ENCODE measurements at regions not wholly inside any gene's neighbourhood (a gene's known extent, or its start where the extent isn't known, plus 50 kb on each side); places are given as distances from the start of the nearest gene placed in this dataset.

DNA sequence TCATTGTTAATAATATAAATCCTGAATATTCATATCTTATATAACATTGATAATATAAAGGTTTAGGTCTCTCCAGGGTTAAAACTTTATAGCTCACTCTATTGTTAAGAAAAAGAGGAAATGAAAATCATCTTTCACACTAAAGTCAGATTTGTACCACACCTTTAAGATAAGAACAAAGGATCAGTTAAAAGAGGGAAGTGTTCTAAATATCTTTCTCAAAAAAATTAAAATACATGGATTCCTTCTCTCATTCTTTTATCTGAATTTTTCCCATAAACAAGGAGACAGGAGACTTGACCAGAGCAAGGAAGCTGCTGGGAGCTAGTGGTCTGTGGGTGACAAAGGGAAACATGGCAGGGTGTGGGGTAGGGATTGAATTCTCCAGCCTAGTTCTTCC, 323.0 kb upstream of the CPXCR1 start:
- H3K27ac ChIP-seq (ENCODE audit: low read length) = no peak overlapping the region
- H3K36me3 ChIP-seq (ENCODE audit: control insufficient read depth, low read depth, low read length) = no peaks in the 10 kb centered on the region
- no peak overlapping the region for H3K9ac ChIP-seq (ENCODE audit: low read length)
- H3K4me1 ChIP-seq (ENCODE audit: control insufficient read depth, low read depth, low read length) = no peaks in the 10 kb centered on the region
- no peaks in the 10 kb centered on the region for H3K27me3 ChIP-seq (ENCODE audit: control insufficient read depth, insufficient read depth, low read length)
- no peaks in the 10 kb centered on the region for H3K9me3 ChIP-seq (ENCODE audit: control insufficient read depth, low read depth, low read length)
- no peak overlapping the region for H3K4me3 ChIP-seq (ENCODE audit: low read length)

DNA sequence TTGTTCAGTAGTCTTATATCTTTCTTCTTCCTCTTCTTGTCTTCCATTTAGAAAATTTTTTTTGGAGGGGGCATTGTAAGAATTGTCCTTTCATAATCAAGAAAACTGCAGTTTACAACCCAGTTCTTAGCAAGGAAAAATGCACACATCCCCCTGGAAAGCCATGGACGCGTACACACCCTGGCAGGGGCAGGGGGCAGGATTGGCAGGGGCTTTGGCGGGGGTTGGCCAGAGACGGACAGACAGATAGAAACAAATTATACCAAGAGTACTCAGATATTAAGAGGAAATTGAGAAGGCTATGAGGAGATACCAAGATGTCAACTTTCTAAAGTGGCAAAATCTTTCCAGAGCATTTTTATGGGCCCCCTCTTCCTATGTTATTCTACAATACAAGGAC, 322.5 kb upstream of the CPXCR1 start:
- Histone ChIP-seq H3K36me3 (ENCODE audit: control insufficient read depth, low read depth, low read length) (no peaks in the 10 kb centered on the region), H3K27ac (ENCODE audit: low read length) (no peak overlapping the region), H3K9me3 (ENCODE audit: control insufficient read depth, low read depth, low read length) (no peaks in the 10 kb centered on the region), H3K4me1 (ENCODE audit: control insufficient read depth, low read depth, low read length) (no peaks in the 10 kb centered on the region), H3K27me3 (ENCODE audit: control insufficient read depth, insufficient read depth, low read length) (no peaks in the 10 kb centered on the region), H3K9ac (ENCODE audit: low read length) (no peak overlapping the region), H3K4me3 (ENCODE audit: low read length) (no peak overlapping the region)

GRCh38 chrX:88425739-88426138, 321.3 kb upstream of the CPXCR1 start:
- no peak overlapping the region for H3K27ac ChIP-seq (ENCODE audit: low read length)

GRCh38 chrX:88437563-88437962, 309.5 kb upstream of the CPXCR1 start:
- no peaks in the 10 kb centered on the region for H3K9me3 ChIP-seq (ENCODE audit: control insufficient read depth, low read depth, low read length)
- H3K27ac ChIP-seq (ENCODE audit: low read length) = no peak overlapping the region
- no peak overlapping the region for H3K4me3 ChIP-seq (ENCODE audit: low read length)
- H3K36me3 ChIP-seq (ENCODE audit: control insufficient read depth, low read depth, low read length) = no peaks in the 10 kb centered on the region
- H3K4me1 ChIP-seq (ENCODE audit: control insufficient read depth, low read depth, low read length) = no peaks in the 10 kb centered on the region
- no peaks in the 10 kb centered on the region for H3K27me3 ChIP-seq (ENCODE audit: control insufficient read depth, insufficient read depth, low read length)
- H3K9ac ChIP-seq (ENCODE audit: low read length) = no peak overlapping the region

More at GRCh38 chrX:88425739-88426138, 321.3 kb upstream of the CPXCR1 start:
- no peak overlapping the region for H3K9ac ChIP-seq (ENCODE audit: low read length)
- no peaks in the 10 kb centered on the region for H3K9me3 ChIP-seq (ENCODE audit: control insufficient read depth, low read depth, low read length)
- H3K4me1 ChIP-seq (ENCODE audit: control insufficient read depth, low read depth, low read length) = no peaks in the 10 kb centered on the region
- H3K4me3 ChIP-seq (ENCODE audit: low read length) = no peak overlapping the region
- no peaks in the 10 kb centered on the region for H3K27me3 ChIP-seq (ENCODE audit: control insufficient read depth, insufficient read depth, low read length)
- no peaks in the 10 kb centered on the region for H3K36me3 ChIP-seq (ENCODE audit: control insufficient read depth, low read depth, low read length)

DNA sequence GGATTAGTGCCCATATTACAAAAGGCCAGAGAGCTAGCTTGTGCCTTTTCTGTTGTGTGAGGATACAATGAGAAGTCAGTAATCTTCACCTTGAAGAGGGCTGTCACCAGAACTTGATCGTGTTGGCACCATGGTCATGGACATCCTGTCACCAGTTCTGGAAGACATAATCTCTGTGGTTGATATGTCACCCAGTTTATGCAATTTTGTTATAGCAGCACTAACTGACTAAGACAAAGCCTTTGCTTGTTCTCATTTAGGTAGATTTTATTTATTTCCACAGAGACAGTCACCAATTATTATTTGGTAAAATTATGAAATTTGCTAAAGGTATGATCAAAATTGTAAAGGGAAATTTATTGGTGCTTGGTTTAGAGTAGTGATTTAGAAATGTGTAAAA, 308.8 kb upstream of the CPXCR1 start:
- H3K4me3 ChIP-seq (ENCODE audit: low read length) = no peak overlapping the region
- no peaks in the 10 kb centered on the region for H3K36me3 ChIP-seq (ENCODE audit: control insufficient read depth, low read depth, low read length)
- H3K9me3 ChIP-seq (ENCODE audit: control insufficient read depth, low read depth, low read length) = no peaks in the 10 kb centered on the region
- H3K4me1 ChIP-seq (ENCODE audit: control insufficient read depth, low read depth, low read length) = no peaks in the 10 kb centered on the region
- no peak overlapping the region for H3K9ac ChIP-seq (ENCODE audit: low read length)
- no peaks in the 10 kb centered on the region for H3K27me3 ChIP-seq (ENCODE audit: control insufficient read depth, insufficient read depth, low read length)
- no peak overlapping the region for H3K27ac ChIP-seq (ENCODE audit: low read length)

DNA sequence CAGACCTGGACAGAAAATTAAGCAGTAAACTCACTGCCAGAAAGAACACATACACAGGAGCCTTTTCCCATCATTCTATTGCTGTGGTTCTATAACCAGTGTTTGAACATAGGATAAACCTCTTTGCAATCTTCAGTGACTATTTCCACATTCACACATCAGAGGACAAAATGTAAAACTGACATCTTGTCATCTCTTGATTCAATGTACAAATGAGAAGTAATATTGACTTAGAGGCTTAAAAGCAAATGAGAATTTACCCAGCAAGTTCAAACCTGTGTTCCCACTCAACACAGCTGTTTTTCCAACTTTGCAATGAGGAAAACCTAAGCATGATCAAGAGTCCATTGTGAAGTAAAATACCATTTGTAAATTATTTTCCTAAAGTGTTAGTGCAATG, 307.1 kb upstream of the CPXCR1 start:
- Histone ChIP-seq H3K27ac (ENCODE audit: low read length) (no peak overlapping the region), H3K27me3 (ENCODE audit: control insufficient read depth, insufficient read depth, low read length) (no peaks in the 10 kb centered on the region), H3K4me1 (ENCODE audit: control insufficient read depth, low read depth, low read length) (no peaks in the 10 kb centered on the region)

More for the DNA sequence above, 307.1 kb upstream of the CPXCR1 start:
- no peaks in the 10 kb centered on the region for H3K36me3 ChIP-seq (ENCODE audit: control insufficient read depth, low read depth, low read length)
- no peaks in the 10 kb centered on the region for H3K9me3 ChIP-seq (ENCODE audit: control insufficient read depth, low read depth, low read length)
- H3K9ac ChIP-seq (ENCODE audit: low read length) = no peak overlapping the region
- no peak overlapping the region for H3K4me3 ChIP-seq (ENCODE audit: low read length)

All from iPS-18a (cell line).